GM20431 (cell line): ENCODE measurements at regions not wholly inside any gene's neighbourhood (a gene's known extent, or its start where the extent isn't known, plus 50 kb on each side); places are given as distances from the start of the nearest gene placed in this dataset.

ENCODE experiments used
- in situ Hi-C: fragments of 300-500 bp; cut with MseI, MboI; formaldehyde crosslinking; loops from one replicate; pipeline ENCODE4 v1.15.0; 2020; ENCODE audit warnings: low sequenced_read_pairs; ENCODE audit not compliant: unreplicated experiment

GRCh38 chr2:13542642-13543041 lies 825.9 kb downstream of the TRIB2 start:
- in situ Hi-C loops = no loop called here

- in situ Hi-C loops = no loop called here
Observed at GRCh38 chr2:13543550-13543949, 826.8 kb downstream of the TRIB2 start.

- in situ Hi-C loops = no loop called here
Observed at GRCh38 chr2:13545320-13545719, 828.6 kb downstream of the TRIB2 start.

GRCh38 chr2:13546131-13546530 lies 829.4 kb downstream of the TRIB2 start:
- in situ Hi-C loops = no loop called here

GRCh38 chr2:13550285-13551231 lies 833.8 kb downstream of the TRIB2 start:
- in situ Hi-C loops = no loop called here

- in situ Hi-C loops = no loop called here
Observed at GRCh38 chr2:13558368-13558767, 841.6 kb downstream of the TRIB2 start.

GRCh38 chr2:13560322-13560721 lies 843.6 kb downstream of the TRIB2 start:
- in situ Hi-C loops = no loop called here

GRCh38 chr2:13572466-13572865 lies 855.7 kb downstream of the TRIB2 start:
- in situ Hi-C loops = no loop called here

- in situ Hi-C loops = no loop called here
Observed at GRCh38 chr2:13574831-13575230, 858.1 kb downstream of the TRIB2 start.

- in situ Hi-C loops = no loop called here
Observed at GRCh38 chr2:13576406-13577036, 859.8 kb downstream of the TRIB2 start.

GRCh38 chr2:13578547-13578946 lies 861.8 kb downstream of the TRIB2 start:
- in situ Hi-C loops = no loop called here

- in situ Hi-C loops = no loop called here
Observed at GRCh38 chr2:13581471-13581870, 864.7 kb downstream of the TRIB2 start.

GRCh38 chr2:13583609-13584008 lies 866.9 kb downstream of the TRIB2 start:
- in situ Hi-C loops = no loop called here

- in situ Hi-C loops = no loop called here
Observed at GRCh38 chr2:13584020-13584419, 867.3 kb downstream of the TRIB2 start.

GRCh38 chr2:13585732-13586131 lies 869.0 kb downstream of the TRIB2 start:
- in situ Hi-C loops = no loop called here

- in situ Hi-C loops = no loop called here
Observed at GRCh38 chr2:13596233-13596632, 879.5 kb downstream of the TRIB2 start.

- in situ Hi-C loops = no loop called here
Observed at GRCh38 chr2:13597176-13597575, 880.4 kb downstream of the TRIB2 start.

GRCh38 chr2:13601506-13601905 lies 884.8 kb downstream of the TRIB2 start:
- in situ Hi-C loops = no loop called here

- in situ Hi-C loops = no loop called here
Observed at GRCh38 chr2:13604951-13605661, 888.4 kb downstream of the TRIB2 start.

GRCh38 chr2:13607139-13607538 lies 890.4 kb downstream of the TRIB2 start:
- in situ Hi-C loops = no loop called here

GRCh38 chr2:13611939-13612338 lies 895.2 kb downstream of the TRIB2 start:
- in situ Hi-C loops = no loop called here
